Choroid plexus epithelial cell (primary cell): ENCODE measurements at regions not wholly inside any gene's neighbourhood (a gene's known extent, or its start where the extent isn't known, plus 50 kb on each side); places are given as distances from the start of the nearest gene placed in this dataset.
"Not testable (repeated sequence)": the region's sequence is repeated elsewhere in the genome, so short reads cannot be mapped to it uniquely, and the experiment has no call there.

Experiments
- DNase-seq: peaks from one replicate; pipeline ENCODE4 v3.0.0-alpha.2; 2010; ENCODE audit warnings: low read depth
- H3K4me3 ChIP-seq: 2 replicates; pipeline ENCODE4 v1.5.1; 2011; ENCODE audit warnings: low read depth, mild to moderate bottlenecking, control low read depth, low read length, moderate library complexity
- CTCF ChIP-seq: conservative IDR thresholded peaks from 2 replicates; pipeline ENCODE4 v1.5.1; 2011; ENCODE audit warnings: low read depth, mild to moderate bottlenecking, control low read depth, inconsistent platforms, low read length, moderate library complexity

GRCh38 chr11:81331611-81332235, 1401.9 kb downstream of the FAM181B start:
- no peak for TF ChIP-seq CTCF
- no peak for DNase-seq
- no peak overlapping the region for H3K4me3 ChIP-seq

- no peak overlapping the region for H3K4me3 ChIP-seq
- TF ChIP-seq CTCF = no peak
These were observed 1402.6 kb downstream of the FAM181B start for GRCh38 chr11:81331088-81331487.

GRCh38 chr11:81303038-81303664, 1430.5 kb downstream of the FAM181B start:
- TF ChIP-seq CTCF = no peak
- no peak overlapping the region for H3K4me3 ChIP-seq
- no peak for DNase-seq

More at GRCh38 chr11:81331088-81331487, 1402.6 kb downstream of the FAM181B start:
- no peak for DNase-seq

- no peak for DNase-seq
- no peak overlapping the region for H3K4me3 ChIP-seq
- no peak for TF ChIP-seq CTCF
These were observed 1432.4 kb downstream of the FAM181B start for GRCh38 chr11:81301166-81301830.

- no peak for DNase-seq
- no peak for TF ChIP-seq CTCF
- no peak overlapping the region for H3K4me3 ChIP-seq
These were observed 1446.7 kb downstream of the FAM181B start for GRCh38 chr11:81286959-81287358.

GRCh38 chr11:81286550-81286949, 1447.1 kb downstream of the FAM181B start:
- no peak for DNase-seq
- H3K4me3 ChIP-seq = no peak overlapping the region
- TF ChIP-seq CTCF = no peak

GRCh38 chr11:81280228-81280627, 1453.4 kb downstream of the FAM181B start:
- not testable (repeated sequence) for DNase-seq, H3K4me3 ChIP-seq
